Endodermal cell (in vitro differentiated cells): ENCODE measurements at regions not wholly inside any gene's neighbourhood (a gene's known extent, or its start where the extent isn't known, plus 50 kb on each side); places are given as distances from the start of the nearest gene placed in this dataset.
A peak's percentile ranks its signal among the peaks of the same experiment; 100 is the strongest.

ENCODE experiments used
- DNase-seq: peaks from one replicate; pipeline ENCODE4 v3.0.0-alpha.2; 2017
- H3K27ac ChIP-seq: 2 replicates; pipeline ENCODE4 v1.5.1; 2013; ENCODE audit warnings: mild to moderate bottlenecking, low read depth, low read length, moderate library complexity
- H3K27me3 ChIP-seq: 2 replicates; pipeline ENCODE4 v1.6.1; 2013; ENCODE audit warnings: mild to moderate bottlenecking, low read length, moderate library complexity; ENCODE audit not compliant: insufficient read depth, control insufficient read depth, poor library complexity, severe bottlenecking
- H3K36me3 ChIP-seq: 2 replicates; pipeline ENCODE4 v1.7.0; 2013; ENCODE audit warnings: mild to moderate bottlenecking, low read length, moderate library complexity; ENCODE audit not compliant: control insufficient read depth, insufficient read depth
- H3K4me1 ChIP-seq: one replicate; pipeline ENCODE4 v1.7.0; 2013; ENCODE audit warnings: low read length; ENCODE audit not compliant: control insufficient read depth, insufficient read depth
- H3K4me3 ChIP-seq: 2 replicates; pipeline ENCODE4 v1.5.1; 2013; ENCODE audit warnings: mild to moderate bottlenecking, low read length, moderate library complexity
- H3K9ac ChIP-seq: 2 replicates; pipeline ENCODE4 v1.6.1; 2013; ENCODE audit warnings: mild to moderate bottlenecking, low read length, moderate library complexity; ENCODE audit not compliant: poor library complexity, severe bottlenecking; ENCODE audit errors: extremely low read depth
- H3K9me3 ChIP-seq: 2 replicates; pipeline ENCODE4 v1.6.1; 2013; ENCODE audit warnings: mild to moderate bottlenecking, low read length, moderate library complexity; ENCODE audit not compliant: control insufficient read depth
- H3K27ac Mint-ChIP-seq: 2 replicates; pipeline ENCODE4 v1.8.0; 2020; ENCODE audit warnings: mixed read lengths
- H3K27me3 Mint-ChIP-seq: 2 replicates; pipeline ENCODE4 v1.8.0; 2021; ENCODE audit warnings: mild to moderate bottlenecking, mixed read lengths; ENCODE audit not compliant: insufficient read depth
- H3K36me3 Mint-ChIP-seq: 2 replicates; pipeline ENCODE4 v1.8.0; 2020; ENCODE audit warnings: low read depth, mixed read lengths
- H3K4me1 Mint-ChIP-seq: 2 replicates; pipeline ENCODE4 v1.8.0; 2020; ENCODE audit warnings: mixed read lengths
- H3K4me3 Mint-ChIP-seq: 2 replicates; pipeline ENCODE4 v1.8.0; 2020; ENCODE audit warnings: mild to moderate bottlenecking, moderate library complexity, mixed read lengths
- H3K9me3 Mint-ChIP-seq: 2 replicates; pipeline ENCODE4 v1.8.0; 2020; ENCODE audit warnings: mild to moderate bottlenecking, mixed read lengths
- CTCF ChIP-seq: fragments of 200-600 bp; sonication (generic); conservative IDR thresholded peaks from 2 replicates; pipeline ENCODE4 v1.5.0; 2021; ENCODE audit warnings: antibody characterized with exemption, mild to moderate bottlenecking
- WGBS, 2 experiments: methylation state at CpG; one replicate each; pipeline versions ENCODE4 v1.1.5 to v1.1.7; 2013; ENCODE audit warnings: missing lambda C conversion rate in 2 of 2, mixed read lengths in 1 of 2; ENCODE audit not compliant: insufficient coverage in 1 of 2, insufficient read length in 1 of 2; 5-methylcytosine and 5-hydroxymethylcytosine counted together

GRCh38 chr10:106467506-106467905 lies 697.0 kb downstream of the SORCS1 start:
- no peak for TF ChIP-seq CTCF
- H3K27me3 Mint-ChIP-seq = peaks cover 18% of the 10 kb centered on the region
- peak; percentile 89 for DNase-seq
- H3K36me3 ChIP-seq = no peaks in the 10 kb centered on the region
- WGBS, 2 experiments = 92 to 96% methylated on average over 5 to 6 of the region's 6 CpGs
- H3K4me3 Mint-ChIP-seq = no peak overlapping the region
- peaks cover 4% of the 10 kb centered on the region for H3K9me3 Mint-ChIP-seq
- H3K27me3 ChIP-seq = no peaks in the 10 kb centered on the region
- peaks cover 12% of the 10 kb centered on the region for H3K4me1 Mint-ChIP-seq
- H3K9me3 ChIP-seq = peaks cover under 1% of the 10 kb centered on the region
- no peak overlapping the region for H3K27ac Mint-ChIP-seq
- H3K4me3 ChIP-seq = no peak overlapping the region
- no peak overlapping the region for H3K9ac ChIP-seq
- H3K27ac ChIP-seq = no peak overlapping the region
- no peaks in the 10 kb centered on the region for H3K36me3 Mint-ChIP-seq
- peaks cover 6% of the 10 kb centered on the region for H3K4me1 ChIP-seq

- Histone ChIP-seq H3K9ac (no peak overlapping the region), H3K4me3 (no peak overlapping the region), H3K4me1 (no peaks in the 10 kb centered on the region), H3K9me3 (no peaks in the 10 kb centered on the region), H3K27me3 (no peaks in the 10 kb centered on the region), H3K36me3 (no peaks in the 10 kb centered on the region), H3K27ac (no peak overlapping the region)
- Mint-ChIP-seq H3K27ac (no peak overlapping the region), H3K27me3 (no peaks in the 10 kb centered on the region), H3K36me3 (no peaks in the 10 kb centered on the region), H3K4me3 (no peak overlapping the region), H3K4me1 (no peaks in the 10 kb centered on the region), H3K9me3 (no peaks in the 10 kb centered on the region)
- no peak for TF ChIP-seq CTCF
- WGBS, 2 experiments = 60 to 100% methylated on average over 1 to 3 of the region's 3 CpGs
- DNase-seq = no peak
These were observed 707.0 kb downstream of the SORCS1 start for GRCh38 chr10:106457522-106457921.

- H3K4me1 ChIP-seq = no peaks in the 10 kb centered on the region
- no peaks in the 10 kb centered on the region for H3K36me3 ChIP-seq
- Mint-ChIP-seq H3K36me3 (no peaks in the 10 kb centered on the region), H3K27me3 (no peaks in the 10 kb centered on the region), H3K4me1 (no peaks in the 10 kb centered on the region), H3K4me3 (no peak overlapping the region), H3K27ac (no peak overlapping the region), H3K9me3 (no peaks in the 10 kb centered on the region)
- no peaks in the 10 kb centered on the region for H3K27me3 ChIP-seq
- H3K27ac ChIP-seq = no peak overlapping the region
- H3K9me3 ChIP-seq = no peaks in the 10 kb centered on the region
- WGBS, 2 experiments = 93 to 94% methylated on average over 2 to 3 of the region's 3 CpGs
- DNase-seq = no peak
- H3K9ac ChIP-seq = no peak overlapping the region
- no peak for TF ChIP-seq CTCF
- H3K4me3 ChIP-seq = no peak overlapping the region
These were observed 710.3 kb downstream of the SORCS1 start for GRCh38 chr10:106454233-106454632.
